Psoas muscle (tissue), 7 donors: ENCODE measurements at regions not wholly inside any gene's neighbourhood (a gene's known extent, or its start where the extent isn't known, plus 50 kb on each side); places are given as distances from the start of the nearest gene placed in this dataset.

Experiments used
- ATAC-seq, 4 donors: fragments of 200-7000 bp; cut with Tn5 transposase; one replicate each; pipeline ENCODE4 v1.9.1; 2020; ENCODE audit warnings: moderate library complexity in 3 of 4, mild to moderate bottlenecking in 2 of 4
- DNase-seq, 2 donors: peaks; one replicate each; pipeline ENCODE4 v3.0.0-alpha.2; 2020
- H3K27ac ChIP-seq: fragments of 200-600 bp; one replicate; pipeline ENCODE4 v1.8.0; 2022
- H3K27me3 ChIP-seq, 3 donors: fragments of 200-600 bp in 1 of 3; one replicate each; pipeline versions ENCODE4 v1.6.1 to v1.8.0; 2013 to 2022; ENCODE audit warnings: low read length in 2 of 3, mild to moderate bottlenecking in 2 of 3, moderate library complexity in 1 of 3; ENCODE audit not compliant: insufficient read depth in 3 of 3
- H3K36me3 ChIP-seq, 2 donors: fragments of 200-600 bp in 1 of 2; one replicate each; pipeline versions ENCODE4 v1.6.1 to v1.8.0; 2013 to 2022; ENCODE audit warnings: low read depth in 1 of 2, mild to moderate bottlenecking in 1 of 2, moderate library complexity in 1 of 2; ENCODE audit not compliant: insufficient read depth in 1 of 2
- H3K4me1 ChIP-seq: fragments of 200-600 bp; one replicate; pipeline ENCODE4 v1.8.0; 2022
- H3K4me3 ChIP-seq: fragments of 200-600 bp; one replicate; pipeline ENCODE4 v1.8.0; 2022; ENCODE audit warnings: mild to moderate bottlenecking
- H3K9me3 ChIP-seq: fragments of 200-600 bp; one replicate; pipeline ENCODE4 v1.8.0; 2022
- WGBS, 3 donors: extraction: QIAGEN DNeasy Blood & Tissue Kit; methylation state at CpG; one replicate each; pipeline versions ENCODE4 v1.1.6 to v1.1.7; 2013; 5-methylcytosine and 5-hydroxymethylcytosine counted together
- intact Hi-C, 2 donors: fragments of 100-400 bp; cut with DNase I; formaldehyde crosslinking; loops; one replicate each; pipeline versions ENCODE4 v1.11.0 to v1.14.2; 2022
- TF ChIP-seq, protein P1 (sequence below): fragments of 200-600 bp; IDR thresholded peaks from one replicate; pipeline ENCODE4 v1.8.0; 2022; ENCODE audit warnings: antibody characterized with exemption
- donor health status: healthy with polysubstance abuse.
- donor health status: DM: no; HTN: no; CAD: no; lungs with moderate emphysema.
- donor health status: Bipolar disorder and iron deficiency.
- donor health status: healthy.
- donor health status: DM: yes; HTN: yes; CAD: no.
- donor health status: DM: no; HTN: no; CAD: no.
- donor health status: DM: yes; HTN: yes; CAD: no.

GRCh38 chr9:115625251-115625650 is 507.3 kb upstream of the TNC start:
- Histone ChIP-seq H3K36me3 (no peaks in the 10 kb centered on the region), H3K9me3 (no peaks in the 10 kb centered on the region), H3K27me3 (no peaks in the 10 kb centered on the region), H3K27ac (no peak overlapping the region), H3K4me3 (no peak overlapping the region), H3K4me1 (no peaks in the 10 kb centered on the region)
- no peak for DNase-seq
- TF ChIP-seq, protein P1, sequence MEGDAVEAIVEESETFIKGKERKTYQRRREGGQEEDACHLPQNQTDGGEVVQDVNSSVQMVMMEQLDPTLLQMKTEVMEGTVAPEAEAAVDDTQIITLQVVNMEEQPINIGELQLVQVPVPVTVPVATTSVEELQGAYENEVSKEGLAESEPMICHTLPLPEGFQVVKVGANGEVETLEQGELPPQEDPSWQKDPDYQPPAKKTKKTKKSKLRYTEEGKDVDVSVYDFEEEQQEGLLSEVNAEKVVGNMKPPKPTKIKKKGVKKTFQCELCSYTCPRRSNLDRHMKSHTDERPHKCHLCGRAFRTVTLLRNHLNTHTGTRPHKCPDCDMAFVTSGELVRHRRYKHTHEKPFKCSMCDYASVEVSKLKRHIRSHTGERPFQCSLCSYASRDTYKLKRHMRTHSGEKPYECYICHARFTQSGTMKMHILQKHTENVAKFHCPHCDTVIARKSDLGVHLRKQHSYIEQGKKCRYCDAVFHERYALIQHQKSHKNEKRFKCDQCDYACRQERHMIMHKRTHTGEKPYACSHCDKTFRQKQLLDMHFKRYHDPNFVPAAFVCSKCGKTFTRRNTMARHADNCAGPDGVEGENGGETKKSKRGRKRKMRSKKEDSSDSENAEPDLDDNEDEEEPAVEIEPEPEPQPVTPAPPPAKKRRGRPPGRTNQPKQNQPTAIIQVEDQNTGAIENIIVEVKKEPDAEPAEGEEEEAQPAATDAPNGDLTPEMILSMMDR = no peak
- no peak for ATAC-seq
- intact Hi-C loops = no loop called here

GRCh38 chr9:115625954-115626353 is 508.0 kb upstream of the TNC start:
- intact Hi-C loops = no loop called here
- no peak for DNase-seq
- Histone ChIP-seq H3K27me3 (no peaks in the 10 kb centered on the region), H3K4me3 (no peak overlapping the region), H3K36me3 (no peaks in the 10 kb centered on the region), H3K27ac (no peak overlapping the region), H3K4me1 (no peaks in the 10 kb centered on the region), H3K9me3 (no peaks in the 10 kb centered on the region)
- ATAC-seq = no peak
- WGBS, 3 donors = 79 to 92% (median 88%) methylated on average over 5 of the region's 5 CpGs
- TF ChIP-seq, protein P1 = no peak

GRCh38 chr9:115627511-115627910 is 509.6 kb upstream of the TNC start:
- H3K36me3 ChIP-seq = no peaks in the 10 kb centered on the region
- intact Hi-C loops = no loop called here

DNA sequence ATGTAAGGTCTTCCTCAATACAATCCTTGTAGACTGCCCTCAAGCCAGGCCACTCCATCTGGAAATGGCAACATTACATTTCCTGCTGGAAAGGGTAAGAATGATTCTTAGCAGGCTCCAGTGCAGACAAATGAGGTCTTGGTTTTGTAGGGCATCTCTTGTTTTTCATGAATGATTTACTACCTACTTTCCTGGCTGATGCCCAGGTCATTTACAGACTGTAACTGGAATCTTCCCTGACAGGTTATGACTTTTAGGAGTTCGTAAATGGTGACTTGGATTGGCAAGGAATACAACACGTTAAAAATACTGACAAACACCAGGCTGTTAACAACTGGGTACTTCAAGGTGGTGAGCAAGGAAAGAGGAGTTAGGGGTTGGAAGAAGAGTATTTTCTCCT is 510.5 kb upstream of the TNC start:
- Histone ChIP-seq H3K4me3 (no peak overlapping the region), H3K4me1 (no peaks in the 10 kb centered on the region), H3K27me3 (no peaks in the 10 kb centered on the region), H3K27ac (no peak overlapping the region), H3K9me3 (no peaks in the 10 kb centered on the region), H3K36me3 (no peaks in the 10 kb centered on the region)
- no peak for DNase-seq
- no peak for ATAC-seq
- intact Hi-C loops = no loop called here
- 24 to 49% (median 34%) methylated on average over 2 of the region's 2 CpGs for WGBS, 3 donors
- TF ChIP-seq, protein P1 = no peak

More at GRCh38 chr9:115627511-115627910, 509.6 kb upstream of the TNC start:
- no peak overlapping the region for H3K4me3 ChIP-seq
- 54 to 60% (median 59%) methylated on average over 8 of the region's 8 CpGs for WGBS, 3 donors
- no peaks in the 10 kb centered on the region for H3K9me3 ChIP-seq
- no peaks in the 10 kb centered on the region for H3K27me3 ChIP-seq
- DNase-seq (no peak), ATAC-seq (no peak)
- TF ChIP-seq, protein P1 = no peak
- no peaks in the 10 kb centered on the region for H3K4me1 ChIP-seq
- no peak overlapping the region for H3K27ac ChIP-seq
